OCI-LY3 (cell line): ENCODE measurements at regions not wholly inside any gene's neighbourhood (a gene's known extent, or its start where the extent isn't known, plus 50 kb on each side); places are given as distances from the start of the nearest gene placed in this dataset.
"Not testable (repeated sequence)": the region's sequence is repeated elsewhere in the genome, so short reads cannot be mapped to it uniquely, and the experiment has no call there.

Experiments used
- H2AFZ ChIP-seq: fragments of 200-600, 300-600 bp; shearing (Covaris generic); 2 replicates; pipeline ENCODE4 v1.6.0; 2014; ENCODE audit warnings: antibody characterized with exemption, low read depth, low read length
- H3K27ac ChIP-seq: fragments of 200-600, 300-600 bp; sonication (generic); 2 replicates; pipeline ENCODE4 v1.5.1; 2014; ENCODE audit warnings: mild to moderate bottlenecking, low read length, moderate library complexity, mixed read lengths
- H3K27me3 ChIP-seq: fragments of 200-600, 300-600 bp; sonication (generic); 2 replicates; pipeline ENCODE4 v1.6.1; 2014; ENCODE audit warnings: low read depth, low read length, mixed read lengths
- H3K36me3 ChIP-seq: fragments of 200-600, 300-600 bp; sonication (generic); replicated peaks from 2 replicates; pipeline ENCODE3; 2014; ENCODE audit warnings: low read depth, low read length, mixed read lengths
- H3K4me1 ChIP-seq: fragments of 300-600, 200-600 bp; sonication (generic); 2 replicates; pipeline ENCODE4 v1.6.1; 2014; ENCODE audit warnings: low read length, mixed read lengths
- H3K4me2 ChIP-seq: fragments of 200-600, 300-600 bp; sonication (generic); 2 replicates; pipeline ENCODE4 v1.6.1; 2014; ENCODE audit warnings: low read length, mixed read lengths
- H3K4me3 ChIP-seq: fragments of 300-600, 200-600 bp; sonication (generic); 2 replicates; pipeline ENCODE4 v1.5.1; 2014; ENCODE audit warnings: antibody characterized with exemption, mild to moderate bottlenecking, low read length, moderate library complexity
- H3K79me2 ChIP-seq: fragments of 300-600, 200-600 bp; shearing (Covaris generic); 2 replicates; pipeline ENCODE4 v1.6.1; 2014; ENCODE audit warnings: mild to moderate bottlenecking, low read length, mixed read lengths
- H3K9ac ChIP-seq: fragments of 300-600, 200-600 bp; shearing (Covaris generic); 2 replicates; pipeline ENCODE4 v1.6.0; 2014; ENCODE audit warnings: mild to moderate bottlenecking, low read length, moderate library complexity
- H3K9me3 ChIP-seq: fragments of 200-600, 300-600 bp; shearing (Covaris generic); 2 replicates; pipeline ENCODE4 v1.6.1; 2014; ENCODE audit warnings: low read length, mixed read lengths; ENCODE audit not compliant: insufficient read depth
- H4K20me1 ChIP-seq: fragments of 200-600, 300-600 bp; sonication (generic); 2 replicates; pipeline ENCODE4 v1.6.1; 2016; ENCODE audit warnings: low read length, mixed read lengths; ENCODE audit not compliant: insufficient read depth
- CTCF ChIP-seq: fragments of 200-600, 300-600 bp; sonication (generic); IDR thresholded peaks from 2 replicates; pipeline ENCODE4 v1.5.1; 2014; ENCODE audit warnings: antibody characterized with exemption, low read length, low read depth
- EZH2phosphoT487 ChIP-seq: fragments of 200-600 bp; shearing (Covaris generic); IDR thresholded peaks from 2 replicates; pipeline ENCODE4 v1.6.1; 2018; ENCODE audit warnings: antibody characterized with exemption, mixed run types, low read depth

- no peaks in the 10 kb centered on the region for H4K20me1 ChIP-seq
- no peak for TF ChIP-seq EZH2phosphoT487
- H2AFZ ChIP-seq, result no peak overlapping the region
- H3K27me3 ChIP-seq, result no peaks in the 10 kb centered on the region
- no peaks in the 10 kb centered on the region for H3K36me3 ChIP-seq
- no peaks in the 10 kb centered on the region for H3K4me1 ChIP-seq
- no peaks in the 10 kb centered on the region for H3K9me3 ChIP-seq
- H3K27ac ChIP-seq, result no peak overlapping the region
- H3K4me2 ChIP-seq, result no peak overlapping the region
- H3K9ac ChIP-seq, result no peak overlapping the region
- H3K79me2 ChIP-seq, result no peaks in the 10 kb centered on the region
- H3K4me3 ChIP-seq, result no peak overlapping the region
These were observed 273.5 kb upstream of the PLPP4 start for GRCh38 chr10:120183546-120183945.

GRCh38 chr10:120184547-120185337, 272.3 kb upstream of the PLPP4 start:
- H3K4me1 ChIP-seq, result no peaks in the 10 kb centered on the region
- no peak overlapping the region for H3K9ac ChIP-seq
- H3K4me3 ChIP-seq, result no peak overlapping the region
- no peaks in the 10 kb centered on the region for H4K20me1 ChIP-seq
- H3K27ac ChIP-seq, result no peak overlapping the region
- no peak overlapping the region for H3K4me2 ChIP-seq
- no peak for TF ChIP-seq EZH2phosphoT487
- no peaks in the 10 kb centered on the region for H3K9me3 ChIP-seq
- no peaks in the 10 kb centered on the region for H3K36me3 ChIP-seq
- H3K79me2 ChIP-seq, result no peaks in the 10 kb centered on the region
- no peaks in the 10 kb centered on the region for H3K27me3 ChIP-seq
- no peak overlapping the region for H2AFZ ChIP-seq

GRCh38 chr10:120186506-120186905, 270.5 kb upstream of the PLPP4 start:
- H3K79me2 ChIP-seq, result no peaks in the 10 kb centered on the region
- no peaks in the 10 kb centered on the region for H3K36me3 ChIP-seq
- no peak overlapping the region for H3K9ac ChIP-seq
- H3K9me3 ChIP-seq, result no peaks in the 10 kb centered on the region
- no peaks in the 10 kb centered on the region for H3K27me3 ChIP-seq
- no peak overlapping the region for H3K4me3 ChIP-seq
- no peak overlapping the region for H3K27ac ChIP-seq
- no peaks in the 10 kb centered on the region for H3K4me1 ChIP-seq
- no peak overlapping the region for H3K4me2 ChIP-seq
- TF ChIP-seq EZH2phosphoT487, result no peak
- no peak for TF ChIP-seq CTCF
- H2AFZ ChIP-seq, result no peak overlapping the region
- no peaks in the 10 kb centered on the region for H4K20me1 ChIP-seq

GRCh38 chr10:120187168-120187567, 269.9 kb upstream of the PLPP4 start:
- not testable (repeated sequence) for H3K4me2 ChIP-seq, H2AFZ ChIP-seq, H3K4me1 ChIP-seq, H3K36me3 ChIP-seq, H3K4me3 ChIP-seq, H3K79me2 ChIP-seq, H3K27me3 ChIP-seq, H3K9ac ChIP-seq, H3K9me3 ChIP-seq, H3K27ac ChIP-seq, H4K20me1 ChIP-seq

- Histone ChIP-seq H3K79me2 (no peaks in the 10 kb centered on the region), H3K9ac (no peak overlapping the region), H3K27ac (no peak overlapping the region), H3K4me2 (no peak overlapping the region), H3K4me3 (no peak overlapping the region), H3K36me3 (no peaks in the 10 kb centered on the region), H2AFZ (no peak overlapping the region), H3K9me3 (no peaks in the 10 kb centered on the region), H4K20me1 (no peaks in the 10 kb centered on the region), H3K4me1 (no peaks in the 10 kb centered on the region), H3K27me3 (no peaks in the 10 kb centered on the region)
- TF ChIP-seq CTCF, result no peak
- TF ChIP-seq EZH2phosphoT487, result no peak
These were observed 268.1 kb upstream of the PLPP4 start for GRCh38 chr10:120188950-120189349.
